Duodenal mucosa (tissue), 2 donors: ENCODE measurements at regions not wholly inside any gene's neighbourhood (a gene's known extent, or its start where the extent isn't known, plus 50 kb on each side); places are given as distances from the start of the nearest gene placed in this dataset.

Experiments used
- H3K27ac ChIP-seq: one replicate; pipeline ENCODE4 v1.7.0; 2013; ENCODE audit warnings: low read depth, low read length
- H3K27me3 ChIP-seq, 2 donors: one replicate each; pipeline ENCODE4 v1.7.0; 2013; ENCODE audit warnings: low read length in 2 of 2, control low read depth in 1 of 2; ENCODE audit not compliant: insufficient read depth in 2 of 2, control insufficient read depth in 1 of 2
- H3K36me3 ChIP-seq, 2 donors: one replicate each; pipeline ENCODE4 v1.7.0; 2013; ENCODE audit warnings: low read length in 2 of 2, control low read depth in 1 of 2; ENCODE audit not compliant: insufficient read depth in 2 of 2, control insufficient read depth in 1 of 2
- H3K4me1 ChIP-seq, 2 donors: one replicate each; pipeline ENCODE4 v1.7.0; 2013; ENCODE audit warnings: low read length in 2 of 2, control low read depth in 1 of 2; ENCODE audit not compliant: insufficient read depth in 2 of 2, control insufficient read depth in 1 of 2
- H3K4me3 ChIP-seq, 2 donors: one replicate each; pipeline ENCODE4 v1.7.0; 2013; ENCODE audit warnings: low read length in 2 of 2, low read depth in 1 of 2
- H3K9ac ChIP-seq, 2 donors: one replicate each; pipeline ENCODE4 v1.7.0; 2013; ENCODE audit warnings: low read length in 2 of 2, low read depth in 1 of 2
- H3K9me3 ChIP-seq, 2 donors: one replicate each; pipeline ENCODE4 v1.7.0; 2013; ENCODE audit warnings: low read length in 2 of 2, control low read depth in 1 of 2; ENCODE audit not compliant: control insufficient read depth in 1 of 2

DNA sequence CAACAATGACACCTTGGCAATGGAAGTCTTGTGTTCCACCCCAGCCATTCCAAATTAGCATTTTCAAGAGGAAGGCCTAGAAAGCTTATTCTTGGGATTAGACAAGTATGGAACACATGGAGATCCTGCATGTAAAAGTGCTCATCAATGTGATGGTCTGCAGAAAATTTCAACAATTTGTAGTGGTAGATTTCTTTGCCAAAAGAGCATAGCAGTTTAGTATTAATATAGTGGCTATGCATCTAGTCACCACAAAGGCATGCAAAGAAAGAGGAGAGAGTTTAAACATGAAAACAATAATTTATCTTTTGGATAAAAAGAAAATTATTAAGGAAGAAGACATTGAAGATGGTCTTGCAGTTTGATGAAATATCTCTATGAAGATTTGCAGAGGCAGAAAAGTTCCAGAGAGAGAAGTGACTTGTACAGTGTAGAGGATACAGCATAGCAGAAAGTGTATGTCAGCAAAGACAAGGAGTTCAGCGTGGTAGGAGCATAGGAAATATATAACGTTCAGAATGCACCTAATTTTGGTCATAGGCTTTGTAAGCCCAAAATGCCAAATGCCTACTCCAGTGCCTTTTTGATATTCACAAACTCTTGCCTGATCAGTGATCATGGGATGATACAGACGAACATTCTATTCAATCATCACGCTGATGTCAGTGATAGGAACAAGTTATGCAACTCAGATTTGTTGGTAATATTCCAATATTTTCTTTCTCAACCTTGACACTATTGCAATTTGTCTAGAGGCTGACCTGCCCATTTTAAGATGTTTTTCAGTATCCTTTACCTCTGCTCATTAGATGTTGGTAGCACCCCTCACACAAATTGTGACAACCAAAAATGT is 727.9 kb upstream of the SOX9 start:
- no peaks in the 10 kb centered on the region for H3K27me3 ChIP-seq
- H3K27ac ChIP-seq = no peak overlapping the region
- no peaks in the 10 kb centered on the region for H3K9me3 ChIP-seq

DNA sequence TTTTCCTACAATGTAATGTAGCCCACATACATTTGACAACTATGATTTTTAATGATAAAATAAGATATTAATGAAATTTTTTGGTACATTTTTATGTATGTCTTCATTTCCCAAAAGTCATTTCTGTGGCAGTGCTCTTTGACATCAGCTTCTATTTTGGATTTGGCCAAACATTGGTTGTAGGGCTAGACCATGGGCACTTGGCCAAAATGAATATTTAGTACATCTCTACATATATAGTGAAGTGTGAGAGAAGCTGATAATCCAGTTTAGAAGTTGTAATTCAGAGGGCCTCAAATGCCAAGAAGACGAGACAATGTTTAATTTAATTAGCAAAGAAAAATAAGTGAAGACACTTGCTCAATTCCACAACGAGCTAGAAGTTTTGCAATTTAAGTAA is 724.9 kb upstream of the SOX9 start:
- Histone ChIP-seq H3K4me1 (no peaks in the 10 kb centered on the region), H3K27ac (no peak overlapping the region), H3K9ac (no peak overlapping the region), H3K4me3 (no peak overlapping the region), H3K27me3 (no peaks in the 10 kb centered on the region), H3K9me3 (no peaks in the 10 kb centered on the region), H3K36me3 (no peaks in the 10 kb centered on the region)

More for the DNA sequence above, 727.9 kb upstream of the SOX9 start:
- H3K4me3 ChIP-seq = no peak overlapping the region
- no peaks in the 10 kb centered on the region for H3K4me1 ChIP-seq
- H3K36me3 ChIP-seq = no peaks in the 10 kb centered on the region
- H3K9ac ChIP-seq = no peak overlapping the region

DNA sequence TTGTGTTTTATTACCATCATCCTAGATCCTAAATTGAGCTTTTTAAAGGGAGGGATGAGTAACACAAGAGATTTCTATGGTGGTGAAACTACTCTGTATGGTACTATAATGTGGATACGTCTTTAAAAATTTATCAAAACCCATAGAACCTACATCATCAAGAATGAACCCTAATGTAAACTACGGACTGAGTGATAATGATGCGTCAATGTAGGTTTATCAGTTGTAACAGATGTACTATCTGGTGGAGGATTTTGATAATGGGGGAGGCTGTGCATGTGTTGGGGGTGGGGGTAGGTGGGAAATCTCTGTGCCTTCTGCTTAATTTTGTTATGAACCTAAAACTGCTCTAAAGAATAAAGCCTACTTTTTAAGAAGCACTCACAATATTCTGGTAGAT is 724.1 kb upstream of the SOX9 start:
- no peaks in the 10 kb centered on the region for H3K9me3 ChIP-seq

DNA sequence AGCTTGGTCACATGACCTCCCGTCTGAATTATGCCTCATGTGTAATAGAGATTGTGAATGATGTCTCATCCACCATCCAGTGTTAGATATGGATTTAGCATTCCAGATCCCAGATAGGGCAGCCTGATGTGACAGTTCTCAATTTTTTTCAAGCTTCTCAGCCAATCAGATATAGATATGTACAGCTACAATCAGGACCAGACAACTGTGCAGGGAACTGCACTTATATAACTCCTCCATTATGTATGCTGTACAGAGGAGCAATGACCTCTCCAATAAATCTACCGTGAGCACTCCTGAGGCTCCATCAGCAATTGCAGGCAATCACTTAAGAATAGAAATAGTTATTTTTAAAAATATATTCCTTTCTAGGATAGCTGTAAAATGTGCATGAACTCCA is 722.8 kb upstream of the SOX9 start:
- no peaks in the 10 kb centered on the region for H3K36me3 ChIP-seq
- H3K9ac ChIP-seq = no peak overlapping the region
- no peaks in the 10 kb centered on the region for H3K4me1 ChIP-seq
- H3K27me3 ChIP-seq = no peaks in the 10 kb centered on the region
- no peak overlapping the region for H3K27ac ChIP-seq
- H3K4me3 ChIP-seq = no peak overlapping the region
- no peaks in the 10 kb centered on the region for H3K9me3 ChIP-seq

More for the DNA sequence above, 724.1 kb upstream of the SOX9 start:
- Histone ChIP-seq H3K4me1 (no peaks in the 10 kb centered on the region), H3K4me3 (no peak overlapping the region), H3K27me3 (no peaks in the 10 kb centered on the region), H3K9ac (no peak overlapping the region), H3K36me3 (no peaks in the 10 kb centered on the region), H3K27ac (no peak overlapping the region)

DNA sequence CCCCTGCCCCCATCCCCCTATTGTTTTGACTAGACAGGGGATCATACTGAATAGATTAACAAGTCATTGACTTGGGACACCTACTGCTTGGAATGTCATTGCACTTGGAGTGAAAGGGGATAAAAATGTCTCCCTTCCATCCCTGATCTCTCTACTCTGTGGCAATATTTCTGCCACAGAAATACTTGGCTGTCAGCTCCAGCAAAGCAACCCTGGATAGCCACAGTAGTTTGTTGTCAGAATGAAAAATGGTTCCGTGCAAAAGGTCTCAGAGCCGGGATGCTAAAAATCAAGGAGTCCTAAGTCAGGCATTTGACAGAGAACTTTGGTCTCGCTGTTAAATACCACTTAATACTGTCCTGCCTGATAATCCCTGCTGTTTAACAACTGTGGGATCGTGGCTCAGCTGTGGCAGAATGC is 722.0 kb upstream of the SOX9 start:
- H3K9ac ChIP-seq = no peak overlapping the region
- H3K36me3 ChIP-seq = no peaks in the 10 kb centered on the region
- no peaks in the 10 kb centered on the region for H3K4me1 ChIP-seq
- no peak overlapping the region for H3K4me3 ChIP-seq
- H3K27me3 ChIP-seq = no peaks in the 10 kb centered on the region
- H3K9me3 ChIP-seq = no peaks in the 10 kb centered on the region
- no peak overlapping the region for H3K27ac ChIP-seq

DNA sequence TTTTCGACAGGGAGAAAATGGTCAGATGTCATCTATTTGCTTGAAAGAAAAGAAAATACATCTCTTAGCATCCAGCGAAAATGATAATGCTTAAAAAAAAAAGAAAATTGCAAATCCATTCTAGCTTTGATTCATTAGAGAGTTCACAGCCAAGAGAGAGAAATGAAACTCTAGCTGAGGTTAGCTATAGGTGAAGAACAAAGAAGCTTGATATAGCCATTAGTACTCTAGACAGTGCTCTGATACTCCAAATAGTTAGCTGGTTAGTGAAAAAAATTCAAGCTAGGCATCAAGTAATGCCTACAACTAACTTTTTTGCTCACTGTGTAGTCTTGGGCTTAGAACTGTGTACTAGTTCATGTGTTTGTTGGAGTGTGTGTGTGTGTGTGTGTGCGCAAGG is 721.6 kb upstream of the SOX9 start:
- Histone ChIP-seq H3K4me1 (no peaks in the 10 kb centered on the region), H3K36me3 (no peaks in the 10 kb centered on the region), H3K27me3 (no peaks in the 10 kb centered on the region), H3K9ac (no peak overlapping the region), H3K9me3 (no peaks in the 10 kb centered on the region), H3K27ac (no peak overlapping the region), H3K4me3 (no peak overlapping the region)

DNA sequence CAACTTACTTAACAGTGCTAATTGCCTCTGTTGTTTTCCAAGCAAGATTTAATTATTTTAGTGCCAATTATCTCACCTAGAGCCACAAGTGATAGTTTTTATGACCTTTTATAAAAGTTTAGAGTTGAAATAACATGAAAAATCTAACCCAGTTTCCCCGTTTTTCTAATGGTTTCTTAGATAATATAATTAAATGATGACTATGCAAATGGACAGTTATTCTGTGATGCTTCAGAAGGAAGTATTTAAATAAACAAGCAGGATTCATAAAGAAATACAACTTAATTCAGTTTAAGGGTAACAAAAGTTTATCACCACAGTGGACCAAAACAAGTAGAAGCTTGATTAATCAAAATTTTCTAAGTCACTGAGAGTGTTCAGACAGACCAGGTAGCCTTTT is 721.2 kb upstream of the SOX9 start:
- Histone ChIP-seq H3K4me3 (no peak overlapping the region), H3K9me3 (no peaks in the 10 kb centered on the region), H3K27ac (no peak overlapping the region), H3K27me3 (no peaks in the 10 kb centered on the region), H3K4me1 (no peaks in the 10 kb centered on the region), H3K36me3 (no peaks in the 10 kb centered on the region), H3K9ac (no peak overlapping the region)

DNA sequence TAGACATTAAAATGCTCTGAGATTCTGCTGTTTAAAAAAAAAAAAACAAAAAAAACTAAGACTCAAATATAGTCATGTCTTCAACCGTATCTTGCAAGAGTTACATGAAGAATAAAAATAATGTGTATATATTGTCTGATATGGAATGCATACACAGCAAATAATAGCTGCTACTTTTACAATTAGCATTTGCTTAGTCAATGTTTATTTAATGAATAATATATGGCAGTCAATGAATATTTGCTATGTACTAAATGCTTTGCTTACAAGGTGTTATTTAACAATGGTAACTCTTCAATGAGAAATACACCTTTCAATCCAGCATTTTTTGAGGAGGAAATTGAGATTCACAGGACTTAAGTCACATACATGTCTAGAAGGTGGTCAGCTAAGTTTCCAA is 718.8 kb upstream of the SOX9 start:
- H3K36me3 ChIP-seq = no peaks in the 10 kb centered on the region
- H3K4me1 ChIP-seq = no peaks in the 10 kb centered on the region
- no peaks in the 10 kb centered on the region for H3K27me3 ChIP-seq
- H3K9me3 ChIP-seq = no peaks in the 10 kb centered on the region
- H3K27ac ChIP-seq = no peak overlapping the region
- no peak overlapping the region for H3K9ac ChIP-seq
- H3K4me3 ChIP-seq = no peak overlapping the region

DNA sequence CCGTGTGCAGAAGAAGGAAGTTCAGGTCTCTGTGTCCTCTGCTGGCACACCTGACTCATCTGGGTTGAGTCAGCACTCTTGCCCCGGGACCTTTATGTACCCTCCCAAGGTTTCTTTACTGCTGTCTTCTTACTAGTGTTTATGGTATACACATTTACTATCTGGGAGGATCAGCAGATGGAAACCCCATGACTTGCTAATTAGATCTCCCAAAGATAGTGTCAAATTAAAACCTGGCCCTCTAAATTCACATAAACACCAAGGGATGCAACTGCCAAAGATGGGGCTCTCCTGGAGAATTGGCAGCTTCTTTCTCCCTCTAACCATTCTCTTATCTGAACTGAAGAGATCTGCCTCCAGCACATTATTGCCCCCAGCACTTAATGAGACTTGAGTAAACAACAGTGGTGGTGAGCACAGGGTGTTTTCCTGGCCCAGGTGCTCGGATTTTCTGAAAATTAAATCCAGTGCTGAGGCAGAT is 718.1 kb upstream of the SOX9 start:
- no peak overlapping the region for H3K4me3 ChIP-seq
- H3K9me3 ChIP-seq = no peaks in the 10 kb centered on the region
- H3K4me1 ChIP-seq = no peaks in the 10 kb centered on the region
- no peaks in the 10 kb centered on the region for H3K27me3 ChIP-seq
- H3K27ac ChIP-seq = no peak overlapping the region
- no peaks in the 10 kb centered on the region for H3K36me3 ChIP-seq
- no peak overlapping the region for H3K9ac ChIP-seq

DNA sequence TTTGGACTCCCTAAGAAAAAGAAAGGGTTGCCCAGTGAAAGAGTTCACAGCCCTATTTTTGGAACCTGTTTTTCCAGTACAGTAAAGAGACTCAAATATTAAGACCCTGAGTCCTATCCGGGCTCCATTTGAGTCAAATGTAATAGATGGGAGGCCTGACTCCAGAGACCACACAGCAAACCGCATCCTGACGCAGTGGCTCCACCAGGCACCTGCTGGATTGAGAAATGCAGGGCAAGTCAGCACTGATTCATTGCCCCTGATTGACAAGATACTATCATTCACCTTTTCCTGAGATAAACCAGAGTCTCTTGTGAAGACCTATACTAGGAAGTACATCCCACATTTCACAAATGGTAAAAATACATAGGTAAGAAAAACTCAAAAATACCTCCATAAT is 715.7 kb upstream of the SOX9 start:
- H3K9ac ChIP-seq = no peak overlapping the region
- H3K27ac ChIP-seq = no peak overlapping the region
- no peaks in the 10 kb centered on the region for H3K27me3 ChIP-seq
- H3K4me3 ChIP-seq = no peak overlapping the region
- no peaks in the 10 kb centered on the region for H3K9me3 ChIP-seq
- no peaks in the 10 kb centered on the region for H3K4me1 ChIP-seq
- no peaks in the 10 kb centered on the region for H3K36me3 ChIP-seq
